CD4-positive, alpha-beta T cell (primary cell): ENCODE measurements at regions not wholly inside any gene's neighbourhood (a gene's known extent, or its start where the extent isn't known, plus 50 kb on each side); places are given as distances from the start of the nearest gene placed in this dataset.

Source experiments
- ATAC-seq: fragments of 200-7000 bp; cut with Tn5 transposase; one replicate; pipeline ENCODE4 v1.10.0; 2022; ENCODE audit warnings: mild to moderate bottlenecking; ENCODE audit not compliant: poor library complexity
- CTCF ChIA-PET: fragments of 350-600 bp; sonication (Branson Sonifier 250); formaldehyde crosslinking; loops from one replicate; lab custom pipeline; 2021; ENCODE audit warnings: antibody characterized with exemption, inconsistent platforms; lab: Charles Lee
- POLR2A ChIA-PET: fragments of 350-600 bp; sonication (Branson Sonifier 250); formaldehyde crosslinking; loops from one replicate; lab custom pipeline; 2021; ENCODE audit warnings: antibody characterized with exemption, inconsistent platforms; lab: Charles Lee
- DNase-seq, 14 experiments: peaks; one replicate each; pipeline ENCODE4 v3.0.0-alpha.2; 2013 to 2020; ENCODE audit warnings: mixed read lengths in 2 of 14
- H3K27ac ChIP-seq, 2 donors: one replicate each; pipeline versions ENCODE4 v1.5.1 to v1.7.0; 2013; ENCODE audit warnings: low read length in 2 of 2, low read depth in 1 of 2, mild to moderate bottlenecking in 1 of 2
- H3K27me3 ChIP-seq, 2 experiments: 1 replicate in 1 of 2; 2 replicates in 1 of 2; pipeline versions ENCODE4 v1.6.1 to v1.7.0; 2013; ENCODE audit warnings: low read length in 2 of 2, control low read depth in 1 of 2, mild to moderate bottlenecking in 1 of 2, moderate library complexity in 1 of 2; ENCODE audit not compliant: insufficient read depth in 2 of 2, control insufficient read depth in 1 of 2
- H3K36me3 ChIP-seq: one replicate; pipeline ENCODE4 v1.6.1; 2013; ENCODE audit warnings: low read length, control low read depth; ENCODE audit not compliant: insufficient read depth
- H3K4me1 ChIP-seq: one replicate; pipeline ENCODE4 v1.6.1; 2013; ENCODE audit warnings: low read length, control low read depth; ENCODE audit not compliant: insufficient read depth
- H3K4me3 ChIP-seq: one replicate; pipeline ENCODE4 v1.5.1; 2013; ENCODE audit warnings: mild to moderate bottlenecking, low read length, moderate library complexity
- H3K9me3 ChIP-seq, 2 experiments: 1 replicate in 1 of 2; 2 replicates in 1 of 2; pipeline versions ENCODE4 v1.6.1 to v1.7.0; 2013; ENCODE audit warnings: low read length in 2 of 2, mild to moderate bottlenecking in 2 of 2, control low read depth in 1 of 2, moderate library complexity in 1 of 2; ENCODE audit not compliant: control insufficient read depth in 1 of 2, insufficient read depth in 1 of 2
- H3K27ac Mint-ChIP-seq: one replicate; pipeline ENCODE4 v1.8.0; 2020; ENCODE audit warnings: mixed read lengths
- H3K27me3 Mint-ChIP-seq: one replicate; pipeline ENCODE4 v1.8.0; 2021; ENCODE audit warnings: mixed read lengths
- H3K36me3 Mint-ChIP-seq: one replicate; pipeline ENCODE4 v1.8.0; 2021; ENCODE audit warnings: low read depth, mixed read lengths
- H3K4me1 Mint-ChIP-seq: one replicate; pipeline ENCODE4 v1.8.0; 2021; ENCODE audit warnings: low read depth, mixed read lengths
- H3K4me3 Mint-ChIP-seq: one replicate; pipeline ENCODE4 v1.8.0; 2020; ENCODE audit warnings: mild to moderate bottlenecking, mixed read lengths
- H3K9me3 Mint-ChIP-seq: one replicate; pipeline ENCODE4 v1.8.0; 2020; ENCODE audit warnings: mixed read lengths
- intact Hi-C, 2 experiments: fragments of 100-400 bp; cut with DNase I in 1 of 2; cut with micrococcal nuclease in 1 of 2; formaldehyde crosslinking; loops; one replicate each; pipeline versions ENCODE4 v1.15.1 to v1.9.0; 2023 to 2025; cut with DNase I, micrococcal nuclease
- TF ChIP-seq, protein P1 (sequence below): fragments of 200-600 bp; IDR thresholded peaks from one replicate; pipeline ENCODE4 v1.8.0; 2022; ENCODE audit warnings: antibody characterized with exemption, mild to moderate bottlenecking

DNA sequence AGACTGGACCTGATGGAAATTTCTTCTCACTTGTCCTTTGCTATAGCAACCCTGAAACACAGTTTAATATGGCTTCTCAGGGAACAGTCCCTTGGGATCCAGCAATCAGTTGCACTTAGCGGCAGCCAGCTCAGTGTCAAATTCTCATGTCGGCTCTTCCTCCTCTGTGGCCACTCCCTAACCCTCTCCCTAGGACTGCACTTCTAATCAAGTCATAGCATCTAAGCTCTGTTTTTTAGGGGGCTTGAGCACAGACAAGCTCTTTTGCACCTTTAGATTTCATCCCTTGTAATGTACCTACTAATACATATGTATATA lies 250.5 kb upstream of the TLE3 start:
- H3K9me3 Mint-ChIP-seq, result no peaks in the 10 kb centered on the region
- TF ChIP-seq, protein P1, sequence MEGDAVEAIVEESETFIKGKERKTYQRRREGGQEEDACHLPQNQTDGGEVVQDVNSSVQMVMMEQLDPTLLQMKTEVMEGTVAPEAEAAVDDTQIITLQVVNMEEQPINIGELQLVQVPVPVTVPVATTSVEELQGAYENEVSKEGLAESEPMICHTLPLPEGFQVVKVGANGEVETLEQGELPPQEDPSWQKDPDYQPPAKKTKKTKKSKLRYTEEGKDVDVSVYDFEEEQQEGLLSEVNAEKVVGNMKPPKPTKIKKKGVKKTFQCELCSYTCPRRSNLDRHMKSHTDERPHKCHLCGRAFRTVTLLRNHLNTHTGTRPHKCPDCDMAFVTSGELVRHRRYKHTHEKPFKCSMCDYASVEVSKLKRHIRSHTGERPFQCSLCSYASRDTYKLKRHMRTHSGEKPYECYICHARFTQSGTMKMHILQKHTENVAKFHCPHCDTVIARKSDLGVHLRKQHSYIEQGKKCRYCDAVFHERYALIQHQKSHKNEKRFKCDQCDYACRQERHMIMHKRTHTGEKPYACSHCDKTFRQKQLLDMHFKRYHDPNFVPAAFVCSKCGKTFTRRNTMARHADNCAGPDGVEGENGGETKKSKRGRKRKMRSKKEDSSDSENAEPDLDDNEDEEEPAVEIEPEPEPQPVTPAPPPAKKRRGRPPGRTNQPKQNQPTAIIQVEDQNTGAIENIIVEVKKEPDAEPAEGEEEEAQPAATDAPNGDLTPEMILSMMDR, result no peak
- CTCF ChIA-PET, result no interaction called here

DNA sequence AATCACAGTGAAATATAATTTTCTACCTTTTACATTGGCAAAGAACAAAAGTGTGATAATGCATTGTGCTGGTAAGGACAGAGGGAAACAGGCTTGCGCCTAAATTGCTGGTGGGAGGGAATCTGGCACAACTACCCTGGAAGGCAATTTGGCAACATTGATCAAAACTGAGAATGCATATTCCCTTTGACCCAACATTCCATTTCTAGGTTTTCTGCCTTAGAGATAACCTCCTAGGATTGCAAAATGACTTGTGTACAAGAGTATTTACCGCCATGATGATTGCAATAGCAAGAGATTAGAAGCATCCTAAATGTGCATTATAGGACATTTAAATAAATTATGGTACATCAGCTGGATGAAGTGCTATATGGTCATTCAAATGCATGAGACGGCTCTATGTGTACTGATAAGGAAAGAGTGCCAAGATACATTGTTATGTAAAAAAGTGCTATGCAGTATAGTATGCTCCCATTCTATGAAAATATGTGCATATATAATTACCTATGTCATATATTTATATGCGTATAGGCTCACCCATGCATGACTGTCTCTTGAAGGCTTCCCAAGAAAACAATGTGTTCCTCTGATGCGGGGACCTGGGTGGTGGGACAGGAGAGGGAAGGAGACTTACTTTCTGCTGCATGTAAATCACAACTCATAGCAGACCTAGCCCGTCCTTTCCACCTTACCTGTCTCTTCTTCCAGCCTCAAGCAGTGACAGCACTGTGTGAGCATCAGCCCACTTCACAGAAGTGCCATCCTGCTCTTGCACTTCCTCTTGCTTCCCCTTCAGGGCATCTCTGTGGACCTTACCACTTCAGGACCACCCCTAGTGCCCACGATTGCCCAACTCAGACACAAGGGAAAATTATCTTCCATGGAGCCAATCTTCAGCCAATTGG lies 249.9 kb upstream of the TLE3 start:
- ChIA-PET CTCF (no interaction called here), POLR2A (no interaction called here)
- H3K4me3 Mint-ChIP-seq, result no peak overlapping the region
- TF ChIP-seq, protein P1, result no peak
- no peaks in the 10 kb centered on the region for H3K27me3 ChIP-seq
- no peak overlapping the region for H3K27ac Mint-ChIP-seq
- H3K36me3 ChIP-seq, result no peaks in the 10 kb centered on the region
- intact Hi-C loops, result no loop called here
- H3K36me3 Mint-ChIP-seq, result no peaks in the 10 kb centered on the region
- H3K4me1 ChIP-seq, result no peaks in the 10 kb centered on the region
- H3K27me3 Mint-ChIP-seq, result peaks cover 4% of the 10 kb centered on the region
- no peaks in the 10 kb centered on the region for H3K9me3 Mint-ChIP-seq
- no peaks in the 10 kb centered on the region for H3K9me3 ChIP-seq
- DNase-seq (no peak), ATAC-seq (no peak)
- no peaks in the 10 kb centered on the region for H3K4me1 Mint-ChIP-seq
- no peak overlapping the region for H3K4me3 ChIP-seq
- no peak overlapping the region for H3K27ac ChIP-seq

More for the DNA sequence above, 250.5 kb upstream of the TLE3 start:
- POLR2A ChIA-PET, result no interaction called here
- H3K4me1 ChIP-seq, result no peaks in the 10 kb centered on the region
- H3K27ac ChIP-seq, result no peak overlapping the region
- no peaks in the 10 kb centered on the region for H3K36me3 ChIP-seq
- intact Hi-C loops, result no loop called here
- no peak overlapping the region for H3K4me3 ChIP-seq
- Mint-ChIP-seq H3K4me1 (no peaks in the 10 kb centered on the region), H3K36me3 (no peaks in the 10 kb centered on the region), H3K4me3 (no peak overlapping the region), H3K27me3 (peaks cover 4% of the 10 kb centered on the region), H3K27ac (no peak overlapping the region)
- no peaks in the 10 kb centered on the region for H3K27me3 ChIP-seq
- no peaks in the 10 kb centered on the region for H3K9me3 ChIP-seq
- ATAC-seq (no peak), DNase-seq (no peak)

DNA sequence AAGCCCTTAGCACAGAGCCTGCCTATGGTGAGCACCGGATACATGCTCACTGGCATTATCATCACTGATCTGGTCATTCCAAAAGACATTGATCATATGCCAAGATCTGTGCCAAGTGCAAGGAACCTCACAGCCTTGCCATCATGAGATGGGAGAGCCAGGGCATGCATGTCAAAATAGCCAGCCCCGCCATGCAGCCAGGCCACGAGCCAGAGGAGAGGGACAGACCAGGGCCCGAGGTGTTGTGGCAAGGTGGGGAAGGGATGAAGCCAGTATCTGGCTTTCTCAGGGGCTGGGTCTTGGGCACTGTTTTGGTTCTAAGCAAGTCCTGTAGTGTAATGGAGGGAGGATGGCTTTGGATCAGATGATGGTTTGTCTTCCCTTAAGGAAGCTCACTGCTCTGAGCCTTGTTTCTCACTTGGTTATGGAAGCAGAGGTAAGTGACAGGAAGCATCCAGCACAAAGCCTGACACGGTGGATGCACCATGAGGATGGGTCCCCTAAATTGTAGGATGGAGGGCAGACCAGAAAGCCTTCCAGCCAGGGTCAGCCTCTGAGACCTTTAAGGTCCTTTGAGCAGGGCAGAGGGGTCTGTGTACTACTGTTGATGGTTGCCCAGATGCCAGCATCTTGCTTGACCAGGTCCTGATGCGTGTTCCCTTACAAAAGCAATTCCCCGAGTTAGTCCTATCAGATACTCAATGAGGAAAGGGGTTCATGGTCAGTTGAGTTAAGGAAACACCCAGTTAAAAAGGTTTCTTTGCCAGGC lies 247.7 kb upstream of the TLE3 start:
- Mint-ChIP-seq H3K4me3 (no peak overlapping the region), H3K9me3 (no peaks in the 10 kb centered on the region), H3K4me1 (no peaks in the 10 kb centered on the region), H3K27ac (no peak overlapping the region), H3K36me3 (no peaks in the 10 kb centered on the region), H3K27me3 (peaks cover 2% of the 10 kb centered on the region)
- Histone ChIP-seq H3K27ac (no peak overlapping the region), H3K9me3 (no peaks in the 10 kb centered on the region), H3K27me3 (no peaks in the 10 kb centered on the region), H3K4me1 (no peaks in the 10 kb centered on the region), H3K4me3 (no peak overlapping the region), H3K36me3 (no peaks in the 10 kb centered on the region)
- TF ChIP-seq, protein P1, result no peak
- ChIA-PET POLR2A (no interaction called here), CTCF (no interaction called here)
- intact Hi-C loops, result no loop called here
- DNase-seq (no peak), ATAC-seq (no peak)
